ENCODE measurements at regions not wholly inside any gene's neighbourhood (a gene's known extent, or its start where the extent isn't known, plus 50 kb on each side); places are given as distances from the start of the nearest gene placed in this dataset.

GRCh38 chr3:118766306-118766669 lies 268.4 kb downstream of the IGSF11 start:
- Histone ChIP-seq H3K36me3 (no peaks in the 10 kb centered on the region), H3K4me3 (no peak overlapping the region), H3K9me3 (no peaks in the 10 kb centered on the region), H3K4me1 (no peaks in the 10 kb centered on the region), H3K27me3 (no peaks in the 10 kb centered on the region), H3K27ac (no peak overlapping the region)
- TF ChIP-seq POLR2AphosphoS5 (IDR thresholded peaks at IDR 0.05) (no peak), POLR2A (IDR thresholded peaks at IDR 0.05) (no peak), EP300 (IDR thresholded peaks at IDR 0.05) (no peak), CTCF (IDR thresholded peaks at IDR 0.05) (no peak)
- ATAC-seq, result no peak

- ATAC-seq, result no peak
- 46 to 54% methylated on average over 2 of the region's 2 CpGs for WGBS, 2 donors (ENCODE audit: low coverage in 1 of 2)
- no peak overlapping the region for H3K4me3 ChIP-seq
- H3K4me1 ChIP-seq, result no peaks in the 10 kb centered on the region
- H3K9me3 ChIP-seq, result no peaks in the 10 kb centered on the region
- no peak overlapping the region for H3K27ac ChIP-seq
- no peaks in the 10 kb centered on the region for H3K27me3 ChIP-seq
- no peaks in the 10 kb centered on the region for H3K36me3 ChIP-seq
- no peak for TF ChIP-seq POLR2AphosphoS5 (IDR thresholded peaks at IDR 0.05)
- no peak for TF ChIP-seq EP300 (IDR thresholded peaks at IDR 0.05)
- TF ChIP-seq CTCF (IDR thresholded peaks at IDR 0.05), result no peak
- no peak for TF ChIP-seq POLR2A (IDR thresholded peaks at IDR 0.05)
Measured at GRCh38 chr3:118772036-118772435, 262.6 kb downstream of the IGSF11 start.

GRCh38 chr3:118772547-118773011 lies 262.1 kb downstream of the IGSF11 start:
- no peak for TF ChIP-seq POLR2AphosphoS5 (IDR thresholded peaks at IDR 0.05)
- TF ChIP-seq POLR2A (IDR thresholded peaks at IDR 0.05), result no peak
- TF ChIP-seq EP300 (IDR thresholded peaks at IDR 0.05), result no peak
- no peaks in the 10 kb centered on the region for H3K36me3 ChIP-seq
- no peaks in the 10 kb centered on the region for H3K4me1 ChIP-seq
- H3K4me3 ChIP-seq, result no peak overlapping the region
- no peaks in the 10 kb centered on the region for H3K9me3 ChIP-seq
- no peaks in the 10 kb centered on the region for H3K27me3 ChIP-seq
- ATAC-seq, result no peak
- no peak overlapping the region for H3K27ac ChIP-seq

- H3K27me3 ChIP-seq, result no peaks in the 10 kb centered on the region
- no peak overlapping the region for H3K27ac ChIP-seq
- no peaks in the 10 kb centered on the region for H3K4me1 ChIP-seq
- H3K9me3 ChIP-seq, result no peaks in the 10 kb centered on the region
- H3K4me3 ChIP-seq, result no peak overlapping the region
- no peaks in the 10 kb centered on the region for H3K36me3 ChIP-seq
- TF ChIP-seq POLR2AphosphoS5 (IDR thresholded peaks at IDR 0.05) (no peak), EP300 (IDR thresholded peaks at IDR 0.05) (no peak), POLR2A (IDR thresholded peaks at IDR 0.05) (no peak), CTCF (IDR thresholded peaks at IDR 0.05) (no peak)
- no peak for ATAC-seq
Measured at GRCh38 chr3:118775021-118775420, 259.6 kb downstream of the IGSF11 start.

- Histone ChIP-seq H3K27me3 (no peaks in the 10 kb centered on the region), H3K36me3 (no peaks in the 10 kb centered on the region), H3K4me1 (no peaks in the 10 kb centered on the region), H3K9me3 (no peaks in the 10 kb centered on the region), H3K27ac (no peak overlapping the region), H3K4me3 (no peak overlapping the region)
- 76 to 89% methylated on average over 3 to 4 of the region's 4 CpGs for WGBS, 2 donors (ENCODE audit: low coverage in 1 of 2)
- TF ChIP-seq EP300 (IDR thresholded peaks at IDR 0.05), result no peak
- no peak for TF ChIP-seq POLR2AphosphoS5 (IDR thresholded peaks at IDR 0.05)
- no peak for TF ChIP-seq CTCF (IDR thresholded peaks at IDR 0.05)
- TF ChIP-seq POLR2A (IDR thresholded peaks at IDR 0.05), result no peak
- ATAC-seq, result no peak
Measured at GRCh38 chr3:118778201-118778600, 256.4 kb downstream of the IGSF11 start.

- Histone ChIP-seq H3K36me3 (no peaks in the 10 kb centered on the region), H3K4me1 (no peaks in the 10 kb centered on the region), H3K27ac (no peak overlapping the region), H3K9me3 (no peaks in the 10 kb centered on the region), H3K27me3 (no peaks in the 10 kb centered on the region), H3K4me3 (no peak overlapping the region)
- 73 to 74% methylated on average over 3 of the region's 3 CpGs for WGBS, 2 donors (ENCODE audit: low coverage in 1 of 2)
- TF ChIP-seq CTCF (IDR thresholded peaks at IDR 0.05), result no peak
- no peak for TF ChIP-seq POLR2AphosphoS5 (IDR thresholded peaks at IDR 0.05)
- no peak for TF ChIP-seq POLR2A (IDR thresholded peaks at IDR 0.05)
- TF ChIP-seq EP300 (IDR thresholded peaks at IDR 0.05), result no peak
- no peak for ATAC-seq
Measured at GRCh38 chr3:118781232-118781631, 253.4 kb downstream of the IGSF11 start.
